ENCODE measurements at regions not wholly inside any gene's neighbourhood (a gene's known extent, or its start where the extent isn't known, plus 50 kb on each side); places are given as distances from the start of the nearest gene placed in this dataset.

DNA sequence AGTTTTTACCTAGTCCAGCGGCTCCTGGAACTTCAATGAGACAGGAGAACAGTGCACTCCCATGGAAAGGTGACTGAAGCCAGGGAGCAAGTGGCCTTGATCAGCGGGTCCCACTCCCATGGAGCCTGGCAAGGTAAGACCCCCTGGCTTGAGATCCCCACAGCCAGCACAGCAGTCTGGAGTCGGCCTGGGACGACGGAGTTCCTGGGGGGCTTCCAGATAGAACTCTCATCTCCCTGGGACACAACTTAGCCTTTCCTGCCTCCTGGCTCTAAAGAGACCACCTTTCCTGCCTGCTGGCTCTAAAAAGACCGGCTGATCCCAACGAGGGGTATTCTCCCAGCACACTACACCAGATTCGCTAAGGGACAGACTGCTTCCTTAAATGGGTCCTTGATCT lies 1279.0 kb upstream of the GOT2 start:
- TF ChIP-seq POLR2A (IDR thresholded peaks at IDR 0.05): no peak
- no peak for TF ChIP-seq CTCF (IDR thresholded peaks at IDR 0.05)
- no peak for TF ChIP-seq POLR2AphosphoS5 (IDR thresholded peaks at IDR 0.05)
- TF ChIP-seq EP300 (IDR thresholded peaks at IDR 0.05): no peak

Data from upper lobe of left lung (tissue), 4 donors.